WTC11 (cell line): ENCODE measurements at regions not wholly inside any gene's neighbourhood (a gene's known extent, or its start where the extent isn't known, plus 50 kb on each side); places are given as distances from the start of the nearest gene placed in this dataset.

Source experiments
- ATAC-seq: fragments of 200-7000 bp; cut with Tn5 transposase; 2 replicates; pipeline ENCODE4 v1.10.0; 2021; ENCODE audit warnings: mild to moderate bottlenecking, moderate library complexity
- CTCF ChIA-PET: fragments of 300-600 bp; sonication (Branson Sonifier 250); formaldehyde crosslinking; loops from one replicate; lab custom pipeline; 2021; ENCODE audit warnings: antibody characterized with exemption; lab: Charles Lee
- POLR2A ChIA-PET: fragments of 350-600 bp; sonication (Branson Sonifier 250); formaldehyde crosslinking; loops from one replicate; lab custom pipeline; 2021; ENCODE audit warnings: antibody characterized with exemption; lab: Charles Lee
- DNase-seq: peaks from one replicate; pipeline ENCODE4 v3.0.0; 2021; ENCODE audit warnings: low spot score
- H3K27ac Mint-ChIP-seq: 2 replicates; pipeline ENCODE4 v1.8.0; 2021; ENCODE audit warnings: mixed read lengths
- H3K27me3 Mint-ChIP-seq: 2 replicates; pipeline ENCODE4 v1.8.0; 2021; ENCODE audit warnings: low read depth, mild to moderate bottlenecking, moderate library complexity, mixed read lengths
- H3K36me3 Mint-ChIP-seq: 2 replicates; pipeline ENCODE4 v1.8.0; 2021; ENCODE audit warnings: mixed read lengths
- H3K4me1 Mint-ChIP-seq: 2 replicates; pipeline ENCODE4 v1.8.0; 2022; ENCODE audit warnings: mixed read lengths
- H3K4me3 Mint-ChIP-seq: 2 replicates; pipeline ENCODE4 v1.8.0; 2021; ENCODE audit warnings: mild to moderate bottlenecking, moderate library complexity, mixed read lengths
- H3K9me3 Mint-ChIP-seq: 2 replicates; pipeline ENCODE4 v1.8.0; 2021; ENCODE audit warnings: mixed read lengths
- CBFB ChIP-seq: sonication (generic); formaldehyde crosslinking; IDR thresholded peaks from 2 replicates; pipeline ENCODE4 v1.8.1; 2022; ENCODE audit warnings: mild to moderate bottlenecking, low read depth, missing genetic modification reagents
- GRHL2 ChIP-seq: fragments of 250-450 bp; sonication (Bioruptor Pico); IDR thresholded peaks from 2 replicates; pipeline ENCODE4 v1.8.0; 2022; ENCODE audit warnings: mild to moderate bottlenecking, moderate library complexity; ENCODE audit not compliant: insufficient replicate concordance, severe bottlenecking
- NR2C2 ChIP-seq: sonication (generic); formaldehyde crosslinking; IDR thresholded peaks from 2 replicates; pipeline ENCODE4 v1.8.0; 2022; ENCODE audit warnings: mild to moderate bottlenecking, missing genetic modification reagents
- RELA ChIP-seq: sonication (generic); formaldehyde crosslinking; IDR thresholded peaks from 2 replicates; pipeline ENCODE4 v1.8.1; 2022; ENCODE audit warnings: missing genetic modification reagents, mild to moderate bottlenecking, borderline replicate concordance
- SOX15 ChIP-seq: fragments of 250-450 bp; sonication (Bioruptor Pico); IDR thresholded peaks from 2 replicates; pipeline ENCODE4 v1.9.0; 2021; ENCODE audit warnings: mild to moderate bottlenecking
- SP1 ChIP-seq: sonication (generic); formaldehyde crosslinking; conservative IDR thresholded peaks from 2 replicates; pipeline ENCODE4 v1.8.1; 2022; ENCODE audit warnings: missing genetic modification reagents
- TP53 ChIP-seq: sonication (generic); formaldehyde crosslinking; IDR thresholded peaks from 2 replicates; pipeline ENCODE4 v1.8.1; 2023; ENCODE audit warnings: mild to moderate bottlenecking, missing genetic modification reagents
- ZNF138 ChIP-seq: sonication (generic); formaldehyde crosslinking; conservative IDR thresholded peaks from 2 replicates; pipeline ENCODE4 v1.8.1; 2022; ENCODE audit warnings: mild to moderate bottlenecking, moderate library complexity, missing genetic modification reagents
- ZNF416 ChIP-seq: fragments of 250-450 bp; sonication (Bioruptor Pico); IDR thresholded peaks from 2 replicates; pipeline ENCODE4 v1.9.0; 2021; ENCODE audit warnings: mild to moderate bottlenecking, inconsistent platforms
- ZNF671 ChIP-seq: fragments of 250-450 bp; sonication (Bioruptor Pico); IDR thresholded peaks from 2 replicates; pipeline ENCODE4 v1.8.0; 2021; ENCODE audit warnings: mild to moderate bottlenecking
- TF ChIP-seq, protein P1 (sequence below): sonication (generic); formaldehyde crosslinking; IDR thresholded peaks from 2 replicates; pipeline ENCODE4 v1.8.1; 2023; ENCODE audit warnings: mild to moderate bottlenecking, missing genetic modification reagents, moderate library complexity
- TF ChIP-seq, protein P2 (sequence below): fragments of 250-450 bp; sonication (Bioruptor Pico); IDR thresholded peaks from 2 replicates; pipeline ENCODE4 v2.1.2; 2022; ENCODE audit warnings: mild to moderate bottlenecking, moderate library complexity
- TF ChIP-seq, protein P3 (sequence below): fragments of 250-450 bp; sonication (Bioruptor Pico); IDR thresholded peaks from 2 replicates; pipeline ENCODE4 v1.9.0; 2021; ENCODE audit warnings: moderate library complexity, mild to moderate bottlenecking, inconsistent platforms, borderline replicate concordance
- TF ChIP-seq, protein P4 (sequence below): sonication (generic); formaldehyde crosslinking; IDR thresholded peaks from 2 replicates; pipeline ENCODE4 v1.8.0; 2023; ENCODE audit warnings: mild to moderate bottlenecking, missing genetic modification reagents
- TF ChIP-seq, protein P5 (sequence below): sonication (generic); formaldehyde crosslinking; conservative IDR thresholded peaks from 2 replicates; pipeline ENCODE4 v1.8.1; 2023; ENCODE audit warnings: mild to moderate bottlenecking, low read depth, missing genetic modification reagents, moderate library complexity

DNA sequence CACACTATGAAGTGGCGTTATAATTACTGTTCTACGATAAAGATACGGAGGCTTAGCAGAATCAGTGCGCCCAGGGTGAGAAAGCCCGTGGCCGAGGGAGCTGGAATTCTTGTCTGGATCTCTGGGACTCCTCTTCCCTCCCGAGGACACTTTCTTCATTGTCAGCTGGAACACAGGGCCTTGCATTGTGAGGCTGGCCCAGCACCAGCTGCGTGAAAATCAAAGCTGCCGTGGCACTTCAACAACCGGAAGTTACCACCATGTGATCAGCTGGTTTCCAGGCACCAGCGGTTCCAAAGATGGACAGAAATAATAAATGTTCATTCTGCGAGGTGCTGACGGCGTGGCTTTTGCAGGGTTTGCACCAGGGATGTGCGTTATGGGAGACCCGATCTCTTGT lies 234.0 kb upstream of the PITRM1 start:
- DNase-seq (no peak), ATAC-seq (no peak)
- peaks cover 4% of the 10 kb centered on the region for H3K36me3 Mint-ChIP-seq
- ChIA-PET POLR2A (no interaction called here), CTCF (no interaction called here)
- H3K9me3 Mint-ChIP-seq, result peaks cover 6% of the 10 kb centered on the region
- no peak overlapping the region for H3K4me3 Mint-ChIP-seq
- H3K27me3 Mint-ChIP-seq, result no peaks in the 10 kb centered on the region
- H3K4me1 Mint-ChIP-seq, result peaks cover 6% of the 10 kb centered on the region
- TF ChIP-seq ZNF138 (CRISPR knock-in tag), result no peak
- no peak overlapping the region for H3K27ac Mint-ChIP-seq

DNA sequence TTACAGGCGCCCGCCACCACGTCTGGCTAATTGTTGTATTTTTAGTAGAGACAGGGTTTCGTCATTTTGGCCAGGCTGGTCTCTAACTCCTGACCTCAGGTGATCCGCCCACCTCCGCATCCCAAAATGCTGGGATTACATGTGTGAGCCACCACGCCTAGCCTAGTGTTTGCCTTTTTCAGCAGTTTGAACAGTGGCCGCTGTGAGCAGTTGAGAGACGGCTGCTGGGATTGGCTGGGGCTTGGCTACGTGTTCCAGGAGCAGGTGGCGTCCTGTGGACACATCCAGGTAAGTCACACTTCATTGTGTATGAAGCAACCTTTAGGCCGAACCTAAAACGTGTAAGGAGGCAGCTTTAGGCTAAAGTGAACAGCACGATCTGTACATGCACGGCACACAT lies 231.8 kb upstream of the PITRM1 start:
- POLR2A ChIA-PET, result no interaction called here
- H3K9me3 Mint-ChIP-seq, result no peaks in the 10 kb centered on the region

DNA sequence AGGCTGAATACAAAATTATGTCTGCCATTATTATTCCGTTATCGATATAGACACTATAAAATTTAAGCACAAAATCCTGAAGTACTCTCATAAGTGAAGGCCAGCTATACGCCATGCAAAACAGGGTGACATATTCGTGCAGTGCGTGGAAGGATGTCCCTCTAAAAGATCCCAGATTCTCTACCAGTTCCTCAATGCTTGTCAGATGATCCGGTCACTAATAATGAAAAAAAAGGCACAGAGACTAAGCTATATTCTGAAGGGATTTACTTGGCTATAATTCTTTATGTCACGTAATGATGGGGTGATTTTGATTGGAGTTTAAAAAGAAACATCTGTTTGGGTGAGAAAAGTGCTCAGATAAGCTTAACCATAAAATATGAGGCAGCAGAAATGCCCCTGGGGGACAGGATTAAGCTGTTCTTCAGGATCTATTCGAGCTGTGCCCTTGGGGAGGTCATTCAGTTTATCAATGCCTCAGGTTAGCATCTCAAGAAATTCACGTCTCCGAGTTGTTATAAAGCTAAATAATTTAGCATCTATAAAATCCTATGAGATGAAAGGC lies 229.7 kb upstream of the PITRM1 start:
- ATAC-seq, result no peak
- H3K4me3 Mint-ChIP-seq, result no peak overlapping the region
- H3K36me3 Mint-ChIP-seq, result no peaks in the 10 kb centered on the region
- TF ChIP-seq, protein P1, sequence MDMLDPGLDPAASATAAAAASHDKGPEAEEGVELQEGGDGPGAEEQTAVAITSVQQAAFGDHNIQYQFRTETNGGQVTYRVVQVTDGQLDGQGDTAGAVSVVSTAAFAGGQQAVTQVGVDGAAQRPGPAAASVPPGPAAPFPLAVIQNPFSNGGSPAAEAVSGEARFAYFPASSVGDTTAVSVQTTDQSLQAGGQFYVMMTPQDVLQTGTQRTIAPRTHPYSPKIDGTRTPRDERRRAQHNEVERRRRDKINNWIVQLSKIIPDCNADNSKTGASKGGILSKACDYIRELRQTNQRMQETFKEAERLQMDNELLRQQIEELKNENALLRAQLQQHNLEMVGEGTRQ, result no peak
- no peak for TF ChIP-seq SOX15 (CRISPR knock-in tag)
- no peak for TF ChIP-seq GRHL2 (CRISPR knock-in tag)
- TF ChIP-seq CBFB (CRISPR knock-in tag), result no peak
- TF ChIP-seq, protein P2, sequence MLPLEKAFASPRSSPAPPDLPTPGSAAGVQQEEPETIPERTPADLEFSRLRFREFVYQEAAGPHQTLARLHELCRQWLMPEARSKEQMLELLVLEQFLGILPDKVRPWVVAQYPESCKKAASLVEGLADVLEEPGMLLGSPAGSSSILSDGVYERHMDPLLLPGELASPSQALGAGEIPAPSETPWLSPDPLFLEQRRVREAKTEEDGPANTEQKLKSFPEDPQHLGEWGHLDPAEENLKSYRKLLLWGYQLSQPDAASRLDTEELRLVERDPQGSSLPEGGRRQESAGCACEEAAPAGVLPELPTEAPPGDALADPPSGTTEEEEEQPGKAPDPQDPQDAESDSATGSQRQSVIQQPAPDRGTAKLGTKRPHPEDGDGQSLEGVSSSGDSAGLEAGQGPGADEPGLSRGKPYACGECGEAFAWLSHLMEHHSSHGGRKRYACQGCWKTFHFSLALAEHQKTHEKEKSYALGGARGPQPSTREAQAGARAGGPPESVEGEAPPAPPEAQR (CRISPR knock-in tag), result no peak
- TF ChIP-seq, all 79 proteins: peak for 0
- DNase-seq, result no peak
- CTCF ChIA-PET, result no interaction called here
- POLR2A ChIA-PET, result no interaction called here
- Mint-ChIP-seq H3K9me3 (no peaks in the 10 kb centered on the region), H3K27ac (no peak overlapping the region), H3K4me1 (peaks cover 19% of the 10 kb centered on the region), H3K27me3 (no peaks in the 10 kb centered on the region)

More for the DNA sequence above, 231.8 kb upstream of the PITRM1 start:
- Mint-ChIP-seq H3K27me3 (no peaks in the 10 kb centered on the region), H3K4me1 (peaks cover 16% of the 10 kb centered on the region), H3K36me3 (no peaks in the 10 kb centered on the region), H3K4me3 (no peak overlapping the region), H3K27ac (no peak overlapping the region)
- TF ChIP-seq, protein P3, sequence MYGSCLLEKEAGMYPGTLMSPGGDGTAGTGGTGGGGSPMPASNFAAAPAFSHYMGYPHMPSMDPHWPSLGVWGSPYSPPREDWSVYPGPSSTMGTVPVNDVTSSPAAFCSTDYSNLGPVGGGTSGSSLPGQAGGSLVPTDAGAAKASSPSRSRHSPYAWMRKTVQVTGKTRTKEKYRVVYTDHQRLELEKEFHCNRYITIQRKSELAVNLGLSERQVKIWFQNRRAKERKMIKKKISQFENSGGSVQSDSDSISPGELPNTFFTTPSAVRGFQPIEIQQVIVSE (CRISPR knock-in tag), result no peak
- TF ChIP-seq SP1 (CRISPR knock-in tag) (no peak), NR2C2 (CRISPR knock-in tag) (no peak), TP53 (no peak)
- CTCF ChIA-PET, result no interaction called here
- DNase-seq (no peak), ATAC-seq (no peak; the same call in 1 of the 2 replicates)

DNA sequence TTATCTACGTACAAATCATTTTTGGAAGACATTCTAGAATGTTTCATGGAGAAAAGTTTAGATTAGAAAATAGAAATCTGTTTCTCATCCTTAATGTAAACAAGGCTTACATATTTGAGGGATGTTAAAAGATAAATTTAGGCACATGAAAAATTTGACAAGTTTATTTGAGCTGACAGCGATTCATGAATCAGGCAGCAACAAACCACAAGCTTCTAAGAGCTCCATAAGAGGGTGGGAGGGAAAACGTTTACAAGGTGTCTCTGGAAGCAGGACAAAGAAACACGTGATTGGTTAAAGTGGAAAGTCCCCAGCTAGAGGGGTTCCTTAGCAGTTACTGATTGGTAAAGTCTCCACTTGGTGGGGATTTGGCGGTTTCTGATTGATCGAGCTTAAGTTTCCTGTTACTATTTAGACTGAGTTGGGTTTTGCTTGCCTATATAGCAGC lies 228.9 kb upstream of the PITRM1 start:
- peaks cover 19% of the 10 kb centered on the region for H3K4me1 Mint-ChIP-seq
- no peak for ATAC-seq
- CTCF ChIA-PET, result no interaction called here
- H3K4me3 Mint-ChIP-seq, result no peak overlapping the region
- H3K9me3 Mint-ChIP-seq, result no peaks in the 10 kb centered on the region
- H3K27me3 Mint-ChIP-seq, result no peaks in the 10 kb centered on the region
- DNase-seq, result no peak
- H3K27ac Mint-ChIP-seq, result no peak overlapping the region
- no peaks in the 10 kb centered on the region for H3K36me3 Mint-ChIP-seq
- TF ChIP-seq, protein P4, sequence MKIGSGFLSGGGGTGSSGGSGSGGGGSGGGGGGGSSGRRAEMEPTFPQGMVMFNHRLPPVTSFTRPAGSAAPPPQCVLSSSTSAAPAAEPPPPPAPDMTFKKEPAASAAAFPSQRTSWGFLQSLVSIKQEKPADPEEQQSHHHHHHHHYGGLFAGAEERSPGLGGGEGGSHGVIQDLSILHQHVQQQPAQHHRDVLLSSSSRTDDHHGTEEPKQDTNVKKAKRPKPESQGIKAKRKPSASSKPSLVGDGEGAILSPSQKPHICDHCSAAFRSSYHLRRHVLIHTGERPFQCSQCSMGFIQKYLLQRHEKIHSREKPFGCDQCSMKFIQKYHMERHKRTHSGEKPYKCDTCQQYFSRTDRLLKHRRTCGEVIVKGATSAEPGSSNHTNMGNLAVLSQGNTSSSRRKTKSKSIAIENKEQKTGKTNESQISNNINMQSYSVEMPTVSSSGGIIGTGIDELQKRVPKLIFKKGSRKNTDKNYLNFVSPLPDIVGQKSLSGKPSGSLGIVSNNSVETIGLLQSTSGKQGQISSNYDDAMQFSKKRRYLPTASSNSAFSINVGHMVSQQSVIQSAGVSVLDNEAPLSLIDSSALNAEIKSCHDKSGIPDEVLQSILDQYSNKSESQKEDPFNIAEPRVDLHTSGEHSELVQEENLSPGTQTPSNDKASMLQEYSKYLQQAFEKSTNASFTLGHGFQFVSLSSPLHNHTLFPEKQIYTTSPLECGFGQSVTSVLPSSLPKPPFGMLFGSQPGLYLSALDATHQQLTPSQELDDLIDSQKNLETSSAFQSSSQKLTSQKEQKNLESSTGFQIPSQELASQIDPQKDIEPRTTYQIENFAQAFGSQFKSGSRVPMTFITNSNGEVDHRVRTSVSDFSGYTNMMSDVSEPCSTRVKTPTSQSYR, result no peak
- TF ChIP-seq GRHL2 (CRISPR knock-in tag) (no peak), SP1 (CRISPR knock-in tag) (no peak), ZNF671 (CRISPR knock-in tag) (no peak), RELA (CRISPR knock-in tag) (no peak), ZNF416 (no peak)
- TF ChIP-seq, protein P2 (CRISPR knock-in tag), result no peak
- TF ChIP-seq, protein P5, sequence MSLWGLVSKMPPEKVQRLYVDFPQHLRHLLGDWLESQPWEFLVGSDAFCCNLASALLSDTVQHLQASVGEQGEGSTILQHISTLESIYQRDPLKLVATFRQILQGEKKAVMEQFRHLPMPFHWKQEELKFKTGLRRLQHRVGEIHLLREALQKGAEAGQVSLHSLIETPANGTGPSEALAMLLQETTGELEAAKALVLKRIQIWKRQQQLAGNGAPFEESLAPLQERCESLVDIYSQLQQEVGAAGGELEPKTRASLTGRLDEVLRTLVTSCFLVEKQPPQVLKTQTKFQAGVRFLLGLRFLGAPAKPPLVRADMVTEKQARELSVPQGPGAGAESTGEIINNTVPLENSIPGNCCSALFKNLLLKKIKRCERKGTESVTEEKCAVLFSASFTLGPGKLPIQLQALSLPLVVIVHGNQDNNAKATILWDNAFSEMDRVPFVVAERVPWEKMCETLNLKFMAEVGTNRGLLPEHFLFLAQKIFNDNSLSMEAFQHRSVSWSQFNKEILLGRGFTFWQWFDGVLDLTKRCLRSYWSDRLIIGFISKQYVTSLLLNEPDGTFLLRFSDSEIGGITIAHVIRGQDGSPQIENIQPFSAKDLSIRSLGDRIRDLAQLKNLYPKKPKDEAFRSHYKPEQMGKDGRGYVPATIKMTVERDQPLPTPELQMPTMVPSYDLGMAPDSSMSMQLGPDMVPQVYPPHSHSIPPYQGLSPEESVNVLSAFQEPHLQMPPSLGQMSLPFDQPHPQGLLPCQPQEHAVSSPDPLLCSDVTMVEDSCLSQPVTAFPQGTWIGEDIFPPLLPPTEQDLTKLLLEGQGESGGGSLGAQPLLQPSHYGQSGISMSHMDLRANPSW (CRISPR knock-in tag), result no peak
- POLR2A ChIA-PET, result no interaction called here
